HepG2 (cell line): ENCODE measurements at regions not wholly inside any gene's neighbourhood (a gene's known extent, or its start where the extent isn't known, plus 50 kb on each side); places are given as distances from the start of the nearest gene placed in this dataset.

Experiments used
- SRSF4 ChIP-seq: fragments of 200-400 bp; formaldehyde crosslinking; IDR thresholded peaks from one replicate; pipeline ENCODE4 v1.6.1; 2018; ENCODE audit warnings: mild to moderate bottlenecking, low read depth, low read length, moderate library complexity; ENCODE audit not compliant: poor library complexity, severe bottlenecking
- TF ChIP-seq, protein P1 (sequence below): sonication (generic); formaldehyde crosslinking; IDR thresholded peaks from 2 replicates; pipeline ENCODE4 v1.9.0; 2021; ENCODE audit warnings: missing genetic modification reagents, borderline replicate concordance
- TF ChIP-seq, protein P2 (sequence below): sonication (generic); formaldehyde crosslinking; IDR thresholded peaks from 2 replicates; pipeline ENCODE4 v1.5.1; 2020; ENCODE audit warnings: mild to moderate bottlenecking, missing genetic modification reagents, moderate library complexity
- TF ChIP-seq, protein P3 (sequence below): sonication (generic); formaldehyde crosslinking; IDR thresholded peaks from 2 replicates; pipeline ENCODE4 v1.8.0; 2022; ENCODE audit warnings: missing genetic modification reagents, mild to moderate bottlenecking, moderate library complexity, borderline replicate concordance
- TF ChIP-seq, protein P4 (sequence below): sonication (generic); formaldehyde crosslinking; IDR thresholded peaks from 2 replicates; pipeline ENCODE4 v1.4.0; 2020; ENCODE audit warnings: missing genetic modification reagents, borderline replicate concordance

DNA sequence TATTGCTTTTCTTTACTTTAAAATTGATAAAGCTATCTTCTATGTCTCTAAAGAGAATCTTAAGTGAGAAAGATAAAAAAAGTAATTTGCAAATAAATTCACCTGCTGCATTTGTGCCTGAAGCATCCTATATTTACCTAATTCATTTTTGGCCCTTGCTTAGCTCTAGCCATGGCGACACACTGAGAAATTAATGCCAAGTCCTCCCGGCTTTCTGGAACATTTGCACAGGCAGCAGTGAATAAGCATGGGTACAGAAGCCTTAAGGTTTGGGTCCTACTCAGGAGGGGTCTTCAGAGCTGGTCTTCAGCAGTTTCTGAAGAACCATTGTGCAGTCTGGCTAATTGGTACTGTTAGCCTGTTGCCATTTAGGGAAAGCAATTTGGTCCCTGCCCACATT, 73.9 kb upstream of the ZEB2 start (continued):
- TF ChIP-seq, protein P1, sequence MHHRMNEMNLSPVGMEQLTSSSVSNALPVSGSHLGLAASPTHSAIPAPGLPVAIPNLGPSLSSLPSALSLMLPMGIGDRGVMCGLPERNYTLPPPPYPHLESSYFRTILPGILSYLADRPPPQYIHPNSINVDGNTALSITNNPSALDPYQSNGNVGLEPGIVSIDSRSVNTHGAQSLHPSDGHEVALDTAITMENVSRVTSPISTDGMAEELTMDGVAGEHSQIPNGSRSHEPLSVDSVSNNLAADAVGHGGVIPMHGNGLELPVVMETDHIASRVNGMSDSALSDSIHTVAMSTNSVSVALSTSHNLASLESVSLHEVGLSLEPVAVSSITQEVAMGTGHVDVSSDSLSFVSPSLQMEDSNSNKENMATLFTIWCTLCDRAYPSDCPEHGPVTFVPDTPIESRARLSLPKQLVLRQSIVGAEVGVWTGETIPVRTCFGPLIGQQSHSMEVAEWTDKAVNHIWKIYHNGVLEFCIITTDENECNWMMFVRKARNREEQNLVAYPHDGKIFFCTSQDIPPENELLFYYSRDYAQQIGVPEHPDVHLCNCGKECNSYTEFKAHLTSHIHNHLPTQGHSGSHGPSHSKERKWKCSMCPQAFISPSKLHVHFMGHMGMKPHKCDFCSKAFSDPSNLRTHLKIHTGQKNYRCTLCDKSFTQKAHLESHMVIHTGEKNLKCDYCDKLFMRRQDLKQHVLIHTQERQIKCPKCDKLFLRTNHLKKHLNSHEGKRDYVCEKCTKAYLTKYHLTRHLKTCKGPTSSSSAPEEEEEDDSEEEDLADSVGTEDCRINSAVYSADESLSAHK (CRISPR knock-in tag), result no peak
- TF ChIP-seq, protein P2, sequence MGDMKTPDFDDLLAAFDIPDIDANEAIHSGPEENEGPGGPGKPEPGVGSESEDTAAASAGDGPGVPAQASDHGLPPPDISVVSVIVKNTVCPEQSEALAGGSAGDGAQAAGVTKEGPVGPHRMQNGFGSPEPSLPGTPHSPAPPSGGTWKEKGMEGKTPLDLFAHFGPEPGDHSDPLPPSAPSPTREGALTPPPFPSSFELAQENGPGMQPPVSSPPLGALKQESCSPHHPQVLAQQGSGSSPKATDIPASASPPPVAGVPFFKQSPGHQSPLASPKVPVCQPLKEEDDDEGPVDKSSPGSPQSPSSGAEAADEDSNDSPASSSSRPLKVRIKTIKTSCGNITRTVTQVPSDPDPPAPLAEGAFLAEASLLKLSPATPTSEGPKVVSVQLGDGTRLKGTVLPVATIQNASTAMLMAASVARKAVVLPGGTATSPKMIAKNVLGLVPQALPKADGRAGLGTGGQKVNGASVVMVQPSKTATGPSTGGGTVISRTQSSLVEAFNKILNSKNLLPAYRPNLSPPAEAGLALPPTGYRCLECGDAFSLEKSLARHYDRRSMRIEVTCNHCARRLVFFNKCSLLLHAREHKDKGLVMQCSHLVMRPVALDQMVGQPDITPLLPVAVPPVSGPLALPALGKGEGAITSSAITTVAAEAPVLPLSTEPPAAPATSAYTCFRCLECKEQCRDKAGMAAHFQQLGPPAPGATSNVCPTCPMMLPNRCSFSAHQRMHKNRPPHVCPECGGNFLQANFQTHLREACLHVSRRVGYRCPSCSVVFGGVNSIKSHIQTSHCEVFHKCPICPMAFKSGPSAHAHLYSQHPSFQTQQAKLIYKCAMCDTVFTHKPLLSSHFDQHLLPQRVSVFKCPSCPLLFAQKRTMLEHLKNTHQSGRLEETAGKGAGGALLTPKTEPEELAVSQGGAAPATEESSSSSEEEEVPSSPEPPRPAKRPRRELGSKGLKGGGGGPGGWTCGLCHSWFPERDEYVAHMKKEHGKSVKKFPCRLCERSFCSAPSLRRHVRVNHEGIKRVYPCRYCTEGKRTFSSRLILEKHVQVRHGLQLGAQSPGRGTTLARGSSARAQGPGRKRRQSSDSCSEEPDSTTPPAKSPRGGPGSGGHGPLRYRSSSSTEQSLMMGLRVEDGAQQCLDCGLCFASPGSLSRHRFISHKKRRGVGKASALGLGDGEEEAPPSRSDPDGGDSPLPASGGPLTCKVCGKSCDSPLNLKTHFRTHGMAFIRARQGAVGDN (CRISPR knock-in tag), result no peak
- TF ChIP-seq, protein P3, sequence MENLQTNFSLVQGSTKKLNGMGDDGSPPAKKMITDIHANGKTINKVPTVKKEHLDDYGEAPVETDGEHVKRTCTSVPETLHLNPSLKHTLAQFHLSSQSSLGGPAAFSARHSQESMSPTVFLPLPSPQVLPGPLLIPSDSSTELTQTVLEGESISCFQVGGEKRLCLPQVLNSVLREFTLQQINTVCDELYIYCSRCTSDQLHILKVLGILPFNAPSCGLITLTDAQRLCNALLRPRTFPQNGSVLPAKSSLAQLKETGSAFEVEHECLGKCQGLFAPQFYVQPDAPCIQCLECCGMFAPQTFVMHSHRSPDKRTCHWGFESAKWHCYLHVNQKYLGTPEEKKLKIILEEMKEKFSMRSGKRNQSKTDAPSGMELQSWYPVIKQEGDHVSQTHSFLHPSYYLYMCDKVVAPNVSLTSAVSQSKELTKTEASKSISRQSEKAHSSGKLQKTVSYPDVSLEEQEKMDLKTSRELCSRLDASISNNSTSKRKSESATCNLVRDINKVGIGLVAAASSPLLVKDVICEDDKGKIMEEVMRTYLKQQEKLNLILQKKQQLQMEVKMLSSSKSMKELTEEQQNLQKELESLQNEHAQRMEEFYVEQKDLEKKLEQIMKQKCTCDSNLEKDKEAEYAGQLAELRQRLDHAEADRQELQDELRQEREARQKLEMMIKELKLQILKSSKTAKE (CRISPR knock-in tag), result no peak
- no peak for TF ChIP-seq SRSF4
- TF ChIP-seq, protein P4, sequence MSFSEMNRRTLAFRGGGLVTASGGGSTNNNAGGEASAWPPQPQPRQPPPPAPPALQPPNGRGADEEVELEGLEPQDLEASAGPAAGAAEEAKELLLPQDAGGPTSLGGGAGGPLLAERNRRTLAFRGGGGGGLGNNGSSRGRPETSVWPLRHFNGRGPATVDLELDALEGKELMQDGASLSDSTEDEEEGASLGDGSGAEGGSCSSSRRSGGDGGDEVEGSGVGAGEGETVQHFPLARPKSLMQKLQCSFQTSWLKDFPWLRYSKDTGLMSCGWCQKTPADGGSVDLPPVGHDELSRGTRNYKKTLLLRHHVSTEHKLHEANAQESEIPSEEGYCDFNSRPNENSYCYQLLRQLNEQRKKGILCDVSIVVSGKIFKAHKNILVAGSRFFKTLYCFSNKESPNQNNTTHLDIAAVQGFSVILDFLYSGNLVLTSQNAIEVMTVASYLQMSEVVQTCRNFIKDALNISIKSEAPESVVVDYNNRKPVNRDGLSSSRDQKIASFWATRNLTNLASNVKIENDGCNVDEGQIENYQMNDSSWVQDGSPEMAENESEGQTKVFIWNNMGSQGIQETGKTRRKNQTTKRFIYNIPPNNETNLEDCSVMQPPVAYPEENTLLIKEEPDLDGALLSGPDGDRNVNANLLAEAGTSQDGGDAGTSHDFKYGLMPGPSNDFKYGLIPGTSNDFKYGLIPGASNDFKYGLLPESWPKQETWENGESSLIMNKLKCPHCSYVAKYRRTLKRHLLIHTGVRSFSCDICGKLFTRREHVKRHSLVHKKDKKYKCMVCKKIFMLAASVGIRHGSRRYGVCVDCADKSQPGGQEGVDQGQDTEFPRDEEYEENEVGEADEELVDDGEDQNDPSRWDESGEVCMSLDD (CRISPR knock-in tag), result no peak
